ENCODE measurements at regions not wholly inside any gene's neighbourhood (a gene's known extent, or its start where the extent isn't known, plus 50 kb on each side); places are given as distances from the start of the nearest gene placed in this dataset.
"Not testable (repeated sequence)": the region's sequence is repeated elsewhere in the genome, so short reads cannot be mapped to it uniquely, and the experiment has no call there.

GRCh38 chr3:102354818-102355515 is 79.8 kb upstream of the ZPLD1 start:
- no peak for TF ChIP-seq CTCF (IDR thresholded peaks at IDR 0.05)
- Histone ChIP-seq H3K36me3 (no peaks in the 10 kb centered on the region), H3K4me3 (no peak overlapping the region), H3K27me3 (no peaks in the 10 kb centered on the region), H3K27ac (no peak overlapping the region), H3K9me3 (no peaks in the 10 kb centered on the region), H3K4me1 (no peaks in the 10 kb centered on the region)
- no peak for DNase-seq (ENCODE audit: low spot score in 2 of 2)
- intact Hi-C loops (cut with DNase I), result no loop called here

GRCh38 chr3:102356506-102356905 is 78.3 kb upstream of the ZPLD1 start:
- Histone ChIP-seq H3K4me1 (no peaks in the 10 kb centered on the region), H3K27me3 (no peaks in the 10 kb centered on the region), H3K27ac (no peak overlapping the region), H3K4me3 (no peak overlapping the region), H3K36me3 (no peaks in the 10 kb centered on the region), H3K9me3 (no peaks in the 10 kb centered on the region)
- DNase-seq (ENCODE audit: low spot score in 2 of 2), result no peak
- intact Hi-C loops (cut with DNase I), result no loop called here
- no peak for TF ChIP-seq CTCF (IDR thresholded peaks at IDR 0.05)

- intact Hi-C loops (cut with DNase I); DNase-seq (ENCODE audit: low spot score in 2 of 2); H3K36me3 ChIP-seq; H3K27me3 ChIP-seq; H3K27ac ChIP-seq; H3K9me3 ChIP-seq; H3K4me3 ChIP-seq; H3K4me1 ChIP-seq: not testable (repeated sequence)
Observed at GRCh38 chr3:102357313-102357712, 77.5 kb upstream of the ZPLD1 start.

GRCh38 chr3:102360183-102360860 is 74.5 kb upstream of the ZPLD1 start:
- DNase-seq (ENCODE audit: low spot score in 2 of 2), result no peak
- H3K36me3 ChIP-seq, result no peaks in the 10 kb centered on the region
- H3K27ac ChIP-seq, result no peak overlapping the region
- H3K9me3 ChIP-seq, result peaks cover 0 to 3% of the 10 kb centered on the region in 2 donors
- no peak overlapping the region for H3K4me3 ChIP-seq
- H3K4me1 ChIP-seq, result no peaks in the 10 kb centered on the region
- no peaks in the 10 kb centered on the region for H3K27me3 ChIP-seq
- no peak for TF ChIP-seq CTCF (IDR thresholded peaks at IDR 0.05)
- intact Hi-C loops (cut with DNase I), result no loop called here

GRCh38 chr3:102361101-102361500 is 73.7 kb upstream of the ZPLD1 start:
- no peaks in the 10 kb centered on the region for H3K27me3 ChIP-seq
- no peak for TF ChIP-seq CTCF (IDR thresholded peaks at IDR 0.05)
- DNase-seq (ENCODE audit: low spot score in 2 of 2), result no peak

GRCh38 chr3:102366116-102366515 is 68.7 kb upstream of the ZPLD1 start:
- H3K4me1 ChIP-seq; intact Hi-C loops (cut with DNase I); DNase-seq (ENCODE audit: low spot score in 2 of 2); H3K4me3 ChIP-seq; H3K36me3 ChIP-seq; H3K27ac ChIP-seq; H3K27me3 ChIP-seq; H3K9me3 ChIP-seq: not testable (repeated sequence)

More at GRCh38 chr3:102361101-102361500, 73.7 kb upstream of the ZPLD1 start:
- Histone ChIP-seq H3K9me3 (peaks cover 0 to 3% of the 10 kb centered on the region in 2 donors), H3K4me1 (no peaks in the 10 kb centered on the region), H3K27ac (no peak overlapping the region), H3K4me3 (no peak overlapping the region), H3K36me3 (no peaks in the 10 kb centered on the region)
- intact Hi-C loops (cut with DNase I), result no loop called here

Data from ascending aorta (tissue), 2 donors.